ENCODE measurements at regions not wholly inside any gene's neighbourhood (a gene's known extent, or its start where the extent isn't known, plus 50 kb on each side); places are given as distances from the start of the nearest gene placed in this dataset.

DNA sequence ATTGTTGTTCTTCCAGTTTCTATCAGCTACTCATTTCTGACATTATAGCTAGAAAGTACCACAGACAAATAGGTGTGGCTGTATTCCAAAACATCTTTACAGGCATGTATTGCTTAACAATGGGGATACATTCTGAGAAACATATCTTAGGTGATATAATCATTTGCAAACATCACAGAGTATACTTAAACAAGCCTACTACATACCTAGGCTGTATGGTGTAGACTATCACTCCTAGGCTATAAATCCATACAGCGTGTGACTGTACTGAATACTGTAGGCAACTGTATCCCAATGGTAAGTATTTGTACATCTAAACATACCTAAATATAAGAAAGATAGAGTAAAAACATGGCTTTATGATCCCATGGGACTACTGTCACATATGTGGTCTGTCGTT, 231.8 kb downstream of the ETS1 start:
- no peak for TF ChIP-seq REST (IDR thresholded peaks at IDR 0.05; ENCODE audit: low read depth, low read length)
- no peak for TF ChIP-seq CTCF (IDR thresholded peaks at IDR 0.05)
- TF ChIP-seq MEF2A (IDR thresholded peaks at IDR 0.05; ENCODE audit: borderline replicate concordance, low read depth): no peak

Measured in SK-N-SH (cell line).